ENCODE measurements at regions not wholly inside any gene's neighbourhood (a gene's known extent, or its start where the extent isn't known, plus 50 kb on each side); places are given as distances from the start of the nearest gene placed in this dataset.
A peak's percentile ranks its signal among the peaks of the same experiment; 100 is the strongest.
"Not testable (repeated sequence)": the region's sequence is repeated elsewhere in the genome, so short reads cannot be mapped to it uniquely, and the experiment has no call there.

DNA sequence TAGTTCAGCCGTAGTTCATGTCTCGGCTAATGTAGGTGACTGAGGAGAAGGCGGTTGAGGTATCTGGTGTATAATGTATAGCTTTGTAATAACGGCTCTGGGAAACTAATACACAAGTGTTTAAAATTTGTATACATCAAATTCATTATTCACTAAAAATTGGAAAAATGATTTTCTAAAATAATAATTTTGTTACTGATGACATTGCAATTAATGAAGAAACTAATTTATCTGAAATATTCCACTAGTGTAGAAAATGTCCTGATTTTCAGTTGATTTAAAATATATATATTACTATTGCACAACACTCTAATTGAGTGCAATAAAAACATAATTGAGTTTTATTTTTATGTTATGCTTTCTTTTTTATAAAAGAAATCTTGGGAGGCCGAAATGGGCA, 823.0 kb downstream of the TAF11L14 start:
- TF ChIP-seq, protein P1, sequence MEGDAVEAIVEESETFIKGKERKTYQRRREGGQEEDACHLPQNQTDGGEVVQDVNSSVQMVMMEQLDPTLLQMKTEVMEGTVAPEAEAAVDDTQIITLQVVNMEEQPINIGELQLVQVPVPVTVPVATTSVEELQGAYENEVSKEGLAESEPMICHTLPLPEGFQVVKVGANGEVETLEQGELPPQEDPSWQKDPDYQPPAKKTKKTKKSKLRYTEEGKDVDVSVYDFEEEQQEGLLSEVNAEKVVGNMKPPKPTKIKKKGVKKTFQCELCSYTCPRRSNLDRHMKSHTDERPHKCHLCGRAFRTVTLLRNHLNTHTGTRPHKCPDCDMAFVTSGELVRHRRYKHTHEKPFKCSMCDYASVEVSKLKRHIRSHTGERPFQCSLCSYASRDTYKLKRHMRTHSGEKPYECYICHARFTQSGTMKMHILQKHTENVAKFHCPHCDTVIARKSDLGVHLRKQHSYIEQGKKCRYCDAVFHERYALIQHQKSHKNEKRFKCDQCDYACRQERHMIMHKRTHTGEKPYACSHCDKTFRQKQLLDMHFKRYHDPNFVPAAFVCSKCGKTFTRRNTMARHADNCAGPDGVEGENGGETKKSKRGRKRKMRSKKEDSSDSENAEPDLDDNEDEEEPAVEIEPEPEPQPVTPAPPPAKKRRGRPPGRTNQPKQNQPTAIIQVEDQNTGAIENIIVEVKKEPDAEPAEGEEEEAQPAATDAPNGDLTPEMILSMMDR (IDR thresholded peaks at IDR 0.05): no peak
- H3K9me3 Mint-ChIP-seq: peaks cover 17% of the 10 kb centered on the region
- no peak for DNase-seq
- no peaks in the 10 kb centered on the region for H3K36me3 Mint-ChIP-seq (ENCODE audit: low read depth)
- H3K27me3 Mint-ChIP-seq (ENCODE audit: insufficient read depth): no peaks in the 10 kb centered on the region
- no peaks in the 10 kb centered on the region for H3K4me1 Mint-ChIP-seq (ENCODE audit: low read depth)
- H3K27ac Mint-ChIP-seq: no peak overlapping the region
- H3K4me3 Mint-ChIP-seq: no peak overlapping the region

- Mint-ChIP-seq H3K27me3 (ENCODE audit: insufficient read depth) (no peaks in the 10 kb centered on the region), H3K36me3 (ENCODE audit: low read depth) (no peaks in the 10 kb centered on the region), H3K27ac (no peak overlapping the region), H3K9me3 (peaks cover 6% of the 10 kb centered on the region; the same call in 1 of the 2 replicates), H3K4me3 (no peak overlapping the region), H3K4me1 (ENCODE audit: low read depth) (no peaks in the 10 kb centered on the region)
- no peak for DNase-seq
- TF ChIP-seq, protein P1 (IDR thresholded peaks at IDR 0.05): no peak
These were observed 827.5 kb downstream of the TAF11L14 start for GRCh38 chr5:18461766-18462165.

DNA sequence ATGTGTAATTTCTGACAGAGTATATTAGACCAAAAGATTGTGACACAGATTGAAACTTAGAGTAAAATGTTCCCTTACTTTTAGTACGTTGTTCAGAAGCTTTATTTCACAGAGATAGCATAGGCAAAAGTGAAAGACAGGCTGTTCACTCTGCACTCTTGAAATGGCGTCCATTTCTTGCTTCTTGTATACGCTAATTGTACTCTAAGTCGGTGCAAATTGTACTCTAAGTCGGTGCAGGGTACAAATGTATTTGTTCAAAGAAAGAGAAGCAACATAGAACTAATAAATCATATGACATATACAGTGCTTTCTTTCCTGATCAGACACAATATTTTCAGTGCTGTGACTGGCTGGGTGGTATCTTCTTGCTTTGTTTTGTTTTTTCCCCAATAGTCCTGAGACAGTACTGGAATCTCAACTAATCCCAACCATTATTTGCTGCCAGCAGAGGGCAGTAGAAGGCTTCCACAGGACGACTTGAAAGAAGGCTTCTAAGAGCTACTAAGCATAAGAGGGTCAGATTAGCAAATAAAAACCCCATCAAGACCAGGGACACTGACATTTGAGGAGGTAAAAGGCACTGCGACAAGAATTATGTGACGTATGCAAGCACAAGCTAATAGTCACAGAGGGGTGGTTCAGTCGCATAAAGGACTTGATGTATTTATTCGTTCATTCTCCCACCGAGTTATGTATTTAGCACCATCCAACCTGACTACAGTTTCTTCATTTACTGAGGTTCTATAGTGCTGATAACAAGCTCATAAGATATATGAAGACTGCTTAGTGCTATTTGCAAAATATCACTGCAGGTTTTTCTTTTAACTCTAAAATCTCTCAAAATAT, 831.8 kb downstream of the TAF11L14 start:
- peaks cover 2% of the 10 kb centered on the region; the same call in 1 of the 2 replicates for H3K27me3 Mint-ChIP-seq (ENCODE audit: insufficient read depth)
- H3K27ac Mint-ChIP-seq: no peak overlapping the region
- peak overlapping the region; percentile 19; the same call in 1 of the 2 replicates for H3K4me3 Mint-ChIP-seq
- no peaks in the 10 kb centered on the region for H3K36me3 Mint-ChIP-seq (ENCODE audit: low read depth)
- H3K9me3 Mint-ChIP-seq: peaks cover 10% of the 10 kb centered on the region; the same call in 1 of the 2 replicates
- DNase-seq: peak; percentile 32
- TF ChIP-seq, protein P1 (IDR thresholded peaks at IDR 0.05): peak; percentile 81
- no peaks in the 10 kb centered on the region for H3K4me1 Mint-ChIP-seq (ENCODE audit: low read depth)

- no peaks in the 10 kb centered on the region for H3K4me1 Mint-ChIP-seq (ENCODE audit: low read depth)
- peaks cover 10% of the 10 kb centered on the region; the same call in 1 of the 2 replicates for H3K9me3 Mint-ChIP-seq
- no peak overlapping the region for H3K27ac Mint-ChIP-seq
These were observed 832.5 kb downstream of the TAF11L14 start for GRCh38 chr5:18466731-18467130.

DNA sequence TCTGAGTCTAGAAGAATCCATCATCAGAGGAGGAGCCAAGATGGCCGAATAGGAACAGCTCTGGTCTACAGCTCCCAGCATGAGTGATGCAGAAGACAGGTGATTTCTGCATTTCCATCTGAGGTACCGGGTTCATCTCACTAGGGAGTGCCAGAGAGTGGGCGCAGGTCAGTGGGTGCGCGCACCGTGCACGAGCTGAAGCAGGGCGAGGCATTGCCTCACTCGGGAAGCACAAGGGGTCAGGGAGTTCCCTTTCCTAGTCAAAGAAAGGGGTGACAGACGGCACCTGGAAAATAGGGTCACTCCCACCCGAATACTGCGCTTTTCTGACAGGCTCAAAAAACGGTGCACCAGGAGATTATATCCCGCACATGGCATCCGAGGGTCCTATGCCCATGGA, 837.5 kb downstream of the TAF11L14 start:
- not testable (repeated sequence) for H3K4me1 Mint-ChIP-seq (ENCODE audit: low read depth); H3K27ac Mint-ChIP-seq; H3K4me3 Mint-ChIP-seq; DNase-seq; H3K9me3 Mint-ChIP-seq; H3K27me3 Mint-ChIP-seq (ENCODE audit: insufficient read depth); H3K36me3 Mint-ChIP-seq (ENCODE audit: low read depth)

More at GRCh38 chr5:18466731-18467130, 832.5 kb downstream of the TAF11L14 start:
- Mint-ChIP-seq H3K36me3 (ENCODE audit: low read depth) (no peaks in the 10 kb centered on the region), H3K4me3 (no peak overlapping the region), H3K27me3 (ENCODE audit: insufficient read depth) (peaks cover 2% of the 10 kb centered on the region; the same call in 1 of the 2 replicates)
- DNase-seq: no peak
- TF ChIP-seq, protein P1 (IDR thresholded peaks at IDR 0.05): no peak

DNA sequence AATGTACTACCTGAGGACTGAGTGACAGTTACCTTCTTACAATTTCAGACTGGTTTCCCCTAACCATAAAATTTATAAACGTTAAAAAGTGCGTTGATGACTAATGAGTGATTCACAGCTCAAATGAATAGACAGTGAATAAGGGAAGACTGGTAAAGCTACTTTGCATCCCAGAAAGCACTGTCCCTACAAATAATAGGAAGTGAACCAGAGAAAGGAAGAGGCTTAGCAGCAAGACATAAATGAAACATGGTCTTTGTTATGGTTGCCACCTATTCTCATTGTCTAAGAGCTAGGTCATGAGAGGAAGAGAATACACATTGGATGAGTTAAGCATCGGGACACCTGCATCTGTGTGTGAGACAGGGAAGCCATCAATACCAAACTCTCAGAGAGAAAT, 849.2 kb downstream of the TAF11L14 start:
- Mint-ChIP-seq H3K27me3 (ENCODE audit: insufficient read depth) (no peaks in the 10 kb centered on the region), H3K4me1 (ENCODE audit: low read depth) (no peaks in the 10 kb centered on the region), H3K9me3 (peaks cover 18% of the 10 kb centered on the region; the same call in 1 of the 2 replicates), H3K27ac (no peak overlapping the region), H3K36me3 (ENCODE audit: low read depth) (no peaks in the 10 kb centered on the region), H3K4me3 (no peak overlapping the region)
- DNase-seq: no peak
- TF ChIP-seq, protein P1 (IDR thresholded peaks at IDR 0.05): no peak
